ENCODE measurements at regions not wholly inside any gene's neighbourhood (a gene's known extent, or its start where the extent isn't known, plus 50 kb on each side); places are given as distances from the start of the nearest gene placed in this dataset.
A peak's percentile ranks its signal among the peaks of the same experiment; 100 is the strongest.

GRCh38 chr1:31515056-31515775 lies 61.1 kb upstream of the TINAGL1 start:
- Histone ChIP-seq H3K9me3 (ENCODE audit: control insufficient read depth in 4 of 4, low read length in 3 of 4) (peaks cover 0 to 2% (median 0%) of the 10 kb centered on the region in 4 donors), H3K27me3 (ENCODE audit: control insufficient read depth in 4 of 4, insufficient read depth in 4 of 4, low read length in 3 of 4) (no peaks in the 10 kb centered on the region), H3K4me1 (ENCODE audit: control insufficient read depth in 4 of 4, insufficient read depth in 4 of 4, low read length in 3 of 4) (peaks cover 8 to 26% (median 17%) of the 10 kb centered on the region in 4 donors), H3K27ac (ENCODE audit: low read depth in 1 of 2, low read length in 2 of 2) (peak overlapping the region; percentile 65 to 77), H3K36me3 (ENCODE audit: control insufficient read depth in 4 of 4, insufficient read depth in 3 of 4, low read depth in 1 of 4, low read length in 3 of 4) (no peaks in the 10 kb centered on the region), H3K9ac (ENCODE audit: low read depth in 1 of 2, low read length in 2 of 2) (no peak overlapping the region), H3K4me3 (ENCODE audit: low read depth in 1 of 3, low read length in 3 of 3) (no peak overlapping the region)
- TF ChIP-seq EGR1 (IDR thresholded peaks at IDR 0.05; ENCODE audit: low read depth in 2 of 2) (no peak), MAX (IDR thresholded peaks at IDR 0.05) (no peak), NR2F2 (IDR thresholded peaks at IDR 0.05) (no peak), HNF4A (conservative IDR thresholded peaks at IDR 0.05) (peak; percentile 59), JUND (IDR thresholded peaks at IDR 0.05) (no peak), REST (IDR thresholded peaks at IDR 0.05) (no peak), RXRA (IDR thresholded peaks at IDR 0.05) (peak in 1 of 2 donors; percentile 28), ATF3 (IDR thresholded peaks at IDR 0.05) (no peak), TAF1 (conservative IDR thresholded peaks at IDR 0.05) (no peak), CTCF (IDR thresholded peaks at IDR 0.05; ENCODE audit: low read depth, low read length, missing input control) (no peak), YY1 (IDR thresholded peaks at IDR 0.05) (peak; percentile 25), FOXA2 (IDR thresholded peaks at IDR 0.05) (no peak), ZBTB33 (IDR thresholded peaks at IDR 0.05) (no peak), FOXA1 (IDR thresholded peaks at IDR 0.05) (no peak), GABPA (IDR thresholded peaks at IDR 0.05 in 1 of 2, conservative IDR thresholded peaks at IDR 0.05 in 1 of 2) (no peak), RAD21 (IDR thresholded peaks at IDR 0.05) (no peak), SP1 (IDR thresholded peaks at IDR 0.05) (peak; percentile 27), HNF4G (IDR thresholded peaks at IDR 0.05) (no peak)
- WGBS: 28% methylated on average over 7 of the region's 7 CpGs
- DNase-seq (ENCODE audit: low spot score): no peak
